Activated CD4-positive, alpha-beta memory T cell treated with anti-CD3 and anti-CD28 coated beads for 36 hours (primary cell): ENCODE measurements at regions not wholly inside any gene's neighbourhood (a gene's known extent, or its start where the extent isn't known, plus 50 kb on each side); places are given as distances from the start of the nearest gene placed in this dataset.

ENCODE experiments used
- CTCF ChIA-PET: fragments of 350-600 bp; sonication (Branson Sonifier 250); formaldehyde crosslinking; loops from one replicate; lab custom pipeline; 2021; ENCODE audit warnings: antibody characterized with exemption, inconsistent platforms; lab: Charles Lee
- POLR2A ChIA-PET: fragments of 350-600 bp; sonication (Branson Sonifier 250); formaldehyde crosslinking; loops from one replicate; lab custom pipeline; 2021; ENCODE audit warnings: antibody characterized with exemption; lab: Charles Lee
- DNase-seq: peaks from one replicate; pipeline ENCODE4 v3.0.0-alpha.2; 2020
- H3K27ac Mint-ChIP-seq: one replicate; pipeline ENCODE4 v1.8.0; 2021; ENCODE audit warnings: mixed read lengths
- H3K27me3 Mint-ChIP-seq: one replicate; pipeline ENCODE4 v1.8.0; 2021; ENCODE audit warnings: mixed read lengths
- H3K36me3 Mint-ChIP-seq: one replicate; pipeline ENCODE4 v1.8.0; 2021; ENCODE audit warnings: mixed read lengths
- H3K4me1 Mint-ChIP-seq: one replicate; pipeline ENCODE4 v1.8.0; 2021; ENCODE audit warnings: low read depth, mixed read lengths
- H3K4me3 Mint-ChIP-seq: one replicate; pipeline ENCODE4 v1.8.0; 2021; ENCODE audit warnings: mild to moderate bottlenecking, mixed read lengths
- H3K9me3 Mint-ChIP-seq: one replicate; pipeline ENCODE4 v1.8.0; 2021; ENCODE audit warnings: mixed read lengths
- intact Hi-C: fragments of 100-400 bp; cut with micrococcal nuclease; formaldehyde crosslinking; loops from one replicate; pipeline ENCODE4 v1.15.1; 2023

GRCh38 chr6:40028449-40028848, 94.2 kb upstream of the MOCS1 start:
- POLR2A ChIA-PET = no interaction called here
- DNase-seq = no peak
- H3K4me1 Mint-ChIP-seq = no peaks in the 10 kb centered on the region
- no peaks in the 10 kb centered on the region for H3K9me3 Mint-ChIP-seq
- H3K4me3 Mint-ChIP-seq = no peak overlapping the region
- no peaks in the 10 kb centered on the region for H3K36me3 Mint-ChIP-seq
- peaks cover 1% of the 10 kb centered on the region for H3K27me3 Mint-ChIP-seq
- intact Hi-C loops = no loop called here
- no peak overlapping the region for H3K27ac Mint-ChIP-seq
- CTCF ChIA-PET = no interaction called here

- DNase-seq = no peak
- Mint-ChIP-seq H3K9me3 (peaks cover 14% of the 10 kb centered on the region), H3K27me3 (no peaks in the 10 kb centered on the region), H3K4me1 (no peaks in the 10 kb centered on the region), H3K4me3 (no peak overlapping the region), H3K36me3 (no peaks in the 10 kb centered on the region), H3K27ac (no peak overlapping the region)
- ChIA-PET CTCF (no interaction called here), POLR2A (no interaction called here)
- intact Hi-C loops = no loop called here
Observed at GRCh38 chr6:40022867-40023266, 88.6 kb upstream of the MOCS1 start.

DNA sequence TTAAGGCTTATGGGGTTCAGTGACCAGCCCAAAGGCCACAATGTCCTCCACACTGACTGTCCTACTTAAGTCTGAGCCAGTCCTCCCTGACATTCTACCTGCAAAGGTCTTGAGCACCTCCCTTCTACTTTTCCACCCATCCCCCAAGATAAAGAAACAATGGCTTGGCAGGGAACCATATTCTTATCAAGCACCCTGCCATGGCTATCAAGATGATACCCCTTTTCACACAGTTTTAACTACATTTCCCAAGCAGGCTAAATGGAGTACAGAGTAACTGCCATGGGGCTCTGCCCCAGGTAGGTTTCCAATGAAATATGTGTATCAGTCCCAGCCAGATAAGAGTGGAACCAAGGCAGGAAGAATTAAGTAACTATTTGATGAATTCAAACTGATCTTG, 85.9 kb upstream of the MOCS1 start:
- Mint-ChIP-seq H3K4me1 (no peaks in the 10 kb centered on the region), H3K27me3 (peaks cover 1% of the 10 kb centered on the region), H3K27ac (no peak overlapping the region), H3K9me3 (peaks cover 23% of the 10 kb centered on the region), H3K36me3 (no peaks in the 10 kb centered on the region), H3K4me3 (no peak overlapping the region)
- intact Hi-C loops = no loop called here
- no peak for DNase-seq
- POLR2A ChIA-PET = no interaction called here
- CTCF ChIA-PET = no interaction called here

GRCh38 chr6:40015530-40015929, 81.3 kb upstream of the MOCS1 start:
- no peak for DNase-seq
- Mint-ChIP-seq H3K9me3 (peaks cover 23% of the 10 kb centered on the region), H3K4me3 (no peak overlapping the region), H3K4me1 (no peaks in the 10 kb centered on the region), H3K27me3 (peaks cover 5% of the 10 kb centered on the region), H3K36me3 (no peaks in the 10 kb centered on the region), H3K27ac (no peak overlapping the region)
- intact Hi-C loops = no loop called here
- ChIA-PET POLR2A (no interaction called here), CTCF (no interaction called here)

DNA sequence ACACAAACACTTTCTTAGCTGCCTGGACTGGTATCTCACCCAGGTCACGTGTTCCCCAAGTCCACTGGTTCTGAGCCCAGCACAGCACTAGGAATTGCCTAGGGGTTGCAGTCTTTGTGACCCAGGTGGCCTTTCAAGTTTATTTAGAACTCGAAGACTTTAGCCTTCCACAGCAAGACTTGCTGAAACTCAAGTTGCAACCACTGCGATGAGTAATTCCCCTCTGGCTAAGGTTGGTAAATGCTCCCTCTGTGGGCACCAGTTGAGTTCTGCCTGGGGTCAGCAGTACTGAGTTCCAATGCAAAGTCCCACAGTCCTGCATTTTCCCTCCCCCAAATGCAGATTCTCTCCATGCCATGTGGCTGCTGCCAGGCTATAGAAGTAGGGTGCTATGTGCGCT, 77.6 kb upstream of the MOCS1 start:
- Mint-ChIP-seq H3K27me3 (peaks cover 7% of the 10 kb centered on the region), H3K4me3 (no peak overlapping the region)
- POLR2A ChIA-PET = no interaction called here

DNA sequence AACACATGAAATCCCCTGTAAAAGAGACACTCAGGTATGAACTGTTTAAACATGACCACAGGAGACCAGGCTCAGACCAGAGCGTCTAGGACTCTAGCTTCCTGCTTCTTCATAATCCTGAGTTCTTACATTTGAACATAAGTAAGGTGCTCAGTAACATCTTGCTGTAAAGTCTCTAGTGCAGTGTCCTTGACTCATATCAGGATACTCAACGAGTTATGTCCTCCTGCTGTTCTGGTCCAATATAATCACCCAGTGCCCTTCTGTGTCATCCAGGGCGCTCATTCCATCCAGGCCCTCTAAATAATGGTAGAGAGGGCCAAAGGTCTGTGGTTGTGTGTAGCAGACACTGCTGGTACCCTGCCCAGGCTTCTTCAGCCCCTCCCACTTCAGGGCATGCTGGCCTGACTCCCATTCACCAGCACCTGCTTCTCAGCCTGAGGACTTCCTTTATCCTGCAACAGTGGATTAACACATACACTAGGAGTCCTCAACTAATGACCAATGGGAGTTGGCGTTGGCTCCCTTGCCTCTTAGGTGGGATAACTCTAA, 66.8 kb upstream of the MOCS1 start:
- CTCF ChIA-PET = no interaction called here
- intact Hi-C loops = no loop called here
- Mint-ChIP-seq H3K36me3 (no peaks in the 10 kb centered on the region), H3K4me3 (no peak overlapping the region), H3K27me3 (no peaks in the 10 kb centered on the region), H3K9me3 (peaks cover 27% of the 10 kb centered on the region), H3K4me1 (no peaks in the 10 kb centered on the region), H3K27ac (no peak overlapping the region)
- POLR2A ChIA-PET = no interaction called here
- DNase-seq = no peak

More for the DNA sequence above, 77.6 kb upstream of the MOCS1 start:
- peaks cover 8% of the 10 kb centered on the region for H3K9me3 Mint-ChIP-seq
- H3K36me3 Mint-ChIP-seq = no peaks in the 10 kb centered on the region
- DNase-seq = no peak
- H3K4me1 Mint-ChIP-seq = no peaks in the 10 kb centered on the region
- CTCF ChIA-PET = no interaction called here
- no peak overlapping the region for H3K27ac Mint-ChIP-seq
- intact Hi-C loops = no loop called here

DNA sequence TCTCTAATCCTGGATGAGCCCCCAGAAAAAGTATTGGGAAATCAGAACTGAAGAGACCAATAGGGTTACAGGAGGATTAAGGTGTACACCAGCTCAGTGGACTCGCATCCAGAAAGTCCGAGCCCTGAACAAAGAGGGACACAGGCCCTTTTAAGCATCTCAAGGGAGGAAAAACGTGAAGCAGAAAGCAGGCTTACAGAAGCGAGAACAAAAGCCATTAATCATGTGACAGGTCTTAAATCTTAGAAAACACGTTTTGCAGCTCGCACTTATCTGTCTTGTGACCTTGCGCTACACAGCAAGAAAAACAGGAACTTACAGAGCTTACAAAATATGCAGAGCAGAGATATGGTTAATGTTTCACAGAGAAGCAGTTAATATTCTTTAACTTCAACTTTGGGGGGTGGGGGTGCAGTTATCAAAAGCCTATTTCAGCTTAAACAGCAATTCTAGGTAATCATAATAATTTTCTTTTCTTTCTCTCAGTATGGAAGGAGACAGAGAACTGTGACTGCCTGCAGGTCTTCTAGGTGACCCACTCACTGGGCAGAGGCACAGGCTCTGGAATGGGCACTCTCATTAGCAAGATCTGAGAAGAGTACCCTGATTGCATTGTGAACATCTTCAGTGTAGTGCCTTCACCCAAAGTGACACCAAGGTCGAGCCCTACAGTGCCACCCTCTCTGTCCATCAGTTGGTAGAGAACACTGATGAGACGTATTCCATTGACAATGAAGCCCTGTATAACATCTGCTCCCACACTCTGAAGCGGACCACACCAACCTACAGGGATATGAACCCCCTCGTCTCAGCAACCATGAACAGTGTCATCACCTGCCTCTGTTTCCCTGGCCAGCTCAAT, 65.0 kb upstream of the MOCS1 start:
- CTCF ChIA-PET = no interaction called here
- no peak overlapping the region for H3K27ac Mint-ChIP-seq
- no peak for DNase-seq
- no peaks in the 10 kb centered on the region for H3K27me3 Mint-ChIP-seq
- POLR2A ChIA-PET = no interaction called here
- intact Hi-C loops = no loop called here
- H3K4me1 Mint-ChIP-seq = no peaks in the 10 kb centered on the region
- H3K4me3 Mint-ChIP-seq = no peak overlapping the region
- H3K36me3 Mint-ChIP-seq = no peaks in the 10 kb centered on the region
- peaks cover 27% of the 10 kb centered on the region for H3K9me3 Mint-ChIP-seq

DNA sequence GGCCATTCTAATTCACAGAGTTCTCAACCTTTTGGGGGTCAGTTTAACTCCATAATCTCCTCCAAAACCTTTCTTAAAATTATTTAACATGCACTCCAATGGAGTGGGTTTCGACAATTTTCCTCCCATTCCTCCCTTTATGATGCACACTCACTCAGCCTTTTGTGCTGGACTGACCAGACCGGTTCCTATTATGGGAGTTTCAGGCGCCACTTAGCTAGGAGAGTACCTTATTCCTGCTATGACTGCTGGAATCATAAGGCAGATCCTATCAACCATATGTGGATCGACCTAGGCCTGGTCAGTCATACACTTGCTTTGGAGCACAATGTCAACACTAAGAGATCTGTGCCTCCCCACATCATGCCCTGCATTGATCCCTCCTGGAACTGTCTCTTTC, 63.9 kb upstream of the MOCS1 start:
- POLR2A ChIA-PET = no interaction called here
- intact Hi-C loops = no loop called here
- Mint-ChIP-seq H3K27ac (no peak overlapping the region), H3K4me1 (no peaks in the 10 kb centered on the region), H3K4me3 (no peak overlapping the region), H3K9me3 (peaks cover 37% of the 10 kb centered on the region), H3K27me3 (no peaks in the 10 kb centered on the region), H3K36me3 (no peaks in the 10 kb centered on the region)
- DNase-seq = no peak
- CTCF ChIA-PET = no interaction called here

GRCh38 chr6:39997101-39997635, 62.9 kb upstream of the MOCS1 start:
- no peaks in the 10 kb centered on the region for H3K4me1 Mint-ChIP-seq
- DNase-seq = no peak
- H3K36me3 Mint-ChIP-seq = peaks cover 4% of the 10 kb centered on the region
- H3K27me3 Mint-ChIP-seq = no peaks in the 10 kb centered on the region
- H3K9me3 Mint-ChIP-seq = peaks cover 44% of the 10 kb centered on the region
- intact Hi-C loops = no loop called here
- H3K27ac Mint-ChIP-seq = no peak overlapping the region
- ChIA-PET CTCF (no interaction called here), POLR2A (no interaction called here)
- no peak overlapping the region for H3K4me3 Mint-ChIP-seq

GRCh38 chr6:39995633-39996032, 61.4 kb upstream of the MOCS1 start:
- ChIA-PET CTCF (no interaction called here), POLR2A (no interaction called here)
- H3K9me3 Mint-ChIP-seq = peaks cover 44% of the 10 kb centered on the region
- H3K27ac Mint-ChIP-seq = no peak overlapping the region
- peaks cover 4% of the 10 kb centered on the region for H3K36me3 Mint-ChIP-seq
- DNase-seq = no peak
- no peaks in the 10 kb centered on the region for H3K27me3 Mint-ChIP-seq
- intact Hi-C loops = no loop called here
- H3K4me1 Mint-ChIP-seq = no peaks in the 10 kb centered on the region
- no peak overlapping the region for H3K4me3 Mint-ChIP-seq

DNA sequence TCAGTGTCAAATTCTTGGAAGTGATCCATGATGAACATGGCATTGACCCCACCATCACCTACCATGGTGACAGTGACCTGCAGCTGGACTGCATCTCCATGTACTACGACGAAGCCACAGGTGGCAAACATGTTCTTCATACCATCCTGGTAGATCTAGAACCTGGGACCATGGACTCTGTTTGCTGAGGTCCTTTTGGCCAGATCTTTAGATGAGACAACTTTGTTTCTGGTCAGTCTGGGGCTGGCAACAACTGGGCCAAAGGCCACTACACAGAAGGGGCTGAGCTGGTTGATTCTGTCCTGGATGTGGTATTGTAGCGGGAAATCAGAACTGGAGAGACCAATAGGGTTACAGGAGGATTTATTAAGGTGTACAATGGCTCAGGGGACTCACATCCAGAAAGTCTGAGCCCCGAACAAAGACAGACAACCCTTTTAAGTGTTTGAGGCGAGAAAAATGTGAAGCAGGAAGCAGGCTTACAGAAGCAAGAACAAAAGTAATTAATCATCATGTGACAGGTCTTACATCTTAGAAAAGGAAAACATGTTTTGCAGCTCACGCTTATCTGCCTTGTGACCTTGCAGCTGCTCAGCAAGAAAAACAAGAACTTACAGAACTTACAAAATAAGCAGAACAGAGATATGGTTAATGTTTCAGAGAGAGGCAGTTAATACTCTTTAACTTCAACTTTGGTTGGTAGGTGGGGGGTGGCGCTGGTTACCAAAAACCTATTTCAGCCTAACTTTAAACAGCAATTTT, 58.8 kb upstream of the MOCS1 start:
- Mint-ChIP-seq H3K36me3 (peaks cover 4% of the 10 kb centered on the region), H3K27me3 (no peaks in the 10 kb centered on the region), H3K9me3 (peaks cover 21% of the 10 kb centered on the region), H3K4me3 (no peak overlapping the region), H3K27ac (no peak overlapping the region), H3K4me1 (no peaks in the 10 kb centered on the region)
- intact Hi-C loops = no loop called here
- ChIA-PET CTCF (no interaction called here), POLR2A (no interaction called here)
- no peak for DNase-seq
